ENCODE measurements at regions not wholly inside any gene's neighbourhood (a gene's known extent, or its start where the extent isn't known, plus 50 kb on each side); places are given as distances from the start of the nearest gene placed in this dataset.

GRCh38 chr2:153218851-153219250, 259.7 kb downstream of the RPRM start:
- TF ChIP-seq ZNF253 (CRISPR knock-in tag; IDR thresholded peaks at IDR 0.05; ENCODE audit: borderline replicate concordance) = no peak
- no peak for TF ChIP-seq ZKSCAN1 (IDR thresholded peaks at IDR 0.05; ENCODE audit: low read length)
- no peak for TF ChIP-seq MLLT10 (CRISPR knock-in tag; IDR thresholded peaks at IDR 0.05)
- TF ChIP-seq JUN (CRISPR knock-in tag; IDR thresholded peaks at IDR 0.05) = no peak
- TF ChIP-seq ZNF576 (CRISPR knock-in tag; IDR thresholded peaks at IDR 0.05) = no peak
- no peak for TF ChIP-seq ZBTB3 (CRISPR knock-in tag; IDR thresholded peaks at IDR 0.05; ENCODE audit: borderline replicate concordance, low read depth)
- no peak for TF ChIP-seq CTCF (CRISPR knock-in tag; IDR thresholded peaks at IDR 0.05)

Measured in HepG2 (cell line).